PC-9 (cell line): ENCODE measurements at regions not wholly inside any gene's neighbourhood (a gene's known extent, or its start where the extent isn't known, plus 50 kb on each side); places are given as distances from the start of the nearest gene placed in this dataset.

ENCODE experiments used
- CTCF ChIP-seq: fragments of 200-600 bp; sonication (generic); conservative IDR thresholded peaks from 2 replicates; pipeline ENCODE4 v1.6.1; 2017; ENCODE audit warnings: mixed run types, antibody characterized with exemption, mild to moderate bottlenecking, moderate library complexity
- EZH2 ChIP-seq: fragments of 200-600 bp; sonication (generic); IDR thresholded peaks from 2 replicates; pipeline ENCODE4 v1.8.0; 2017; ENCODE audit warnings: antibody characterized with exemption, low read depth

DNA sequence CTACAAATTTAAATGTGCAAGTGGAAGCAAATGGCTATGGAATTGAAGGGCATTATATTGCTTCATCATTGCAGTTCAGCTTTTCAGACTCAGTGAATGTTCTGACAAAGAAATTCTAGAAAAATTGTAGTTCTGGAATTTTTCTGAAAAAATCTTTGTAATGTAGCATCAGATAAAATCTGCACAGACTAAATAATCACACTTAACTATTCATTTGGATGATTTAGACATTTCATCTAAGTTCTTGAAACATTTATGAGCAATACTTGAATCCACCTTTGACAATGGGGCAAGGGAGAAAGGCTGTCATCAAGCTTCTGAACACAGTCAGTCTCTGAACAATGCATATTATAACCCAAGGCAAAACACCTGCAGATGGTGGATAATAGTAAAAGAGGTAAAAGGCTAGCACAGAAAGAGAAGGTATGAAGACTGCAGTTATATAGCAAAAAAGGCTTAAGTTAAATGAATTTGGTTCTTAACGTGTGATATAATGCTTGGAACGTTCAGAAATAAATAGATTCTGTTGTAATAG, 1352.0 kb upstream of the NUDT12 start:
- TF ChIP-seq CTCF (no peak), EZH2 (no peak)
